K562 (cell line): ENCODE measurements at regions not wholly inside any gene's neighbourhood (a gene's known extent, or its start where the extent isn't known, plus 50 kb on each side); places are given as distances from the start of the nearest gene placed in this dataset.

Experiments
- ATAC-seq: fragments of 200-7000 bp; cut with Tn5 transposase; 3 replicates; pipeline ENCODE4 v1.9.1; 2020; ENCODE audit warnings: moderate library complexity
- BruUV-seq: library from RNA; stranded (reverse); fragments of 400-500 nt; replicated peaks from 2 replicates; lab custom pipeline; 2021; lab: Mats Ljungman, UMichigan
- CTCF ChIA-PET: fragments of 300-600 bp; formaldehyde crosslinking; extraction: SDS; loops from one replicate; lab custom pipeline; 2021; ENCODE audit warnings: low intra/inter-chr PET ratio; lab: Yijun Ruan, JAX
- POLR2A ChIA-PET: fragments of 300-600, 350-650 bp; sonication (Branson Sonifier 250); formaldehyde crosslinking; extraction: SDS; loops from one replicate; lab custom pipeline; 2021; ENCODE audit warnings: antibody characterized with exemption, inconsistent platforms; lab: Yijun Ruan, JAX
- DNase-seq, 4 experiments: peaks; one replicate each; pipeline versions ENCODE4 v3.0.0 to v3.0.0-alpha.2; 2011 to 2018; ENCODE audit warnings: low spot score in 3 of 4, mixed read lengths in 3 of 4; ENCODE audit errors: extremely low read depth in 1 of 4
- FAIRE-seq: peaks from 2 replicates; lab custom pipeline; 2011; peaks lifted over from hg19 to GRCh38; lab: Jason Lieb, UNC
- H2AFZ ChIP-seq: 2 replicates; pipeline ENCODE4 v1.6.0; 2011; ENCODE audit warnings: low read depth, low read length, control low read depth, inconsistent platforms
- H3K27ac ChIP-seq: fragments of 200-600 bp; 3 replicates; pipeline ENCODE4 v1.8.0; 2011; ENCODE audit warnings: low read depth, mild to moderate bottlenecking, control low read depth, inconsistent platforms, low read length, moderate library complexity, mixed read lengths; ENCODE audit errors: extremely low read depth
- H3K27me3 ChIP-seq, 2 experiments: fragments of 300-600 bp in 1 of 2; 2 replicates in 1 of 2; 3 replicates in 1 of 2; pipeline versions ENCODE4 v1.6.0 to v1.8.0; 2011; ENCODE audit warnings: inconsistent platforms in 2 of 2, low read length in 2 of 2, mild to moderate bottlenecking in 1 of 2, mixed read lengths in 1 of 2, moderate library complexity in 1 of 2; ENCODE audit not compliant: control insufficient read depth in 2 of 2, insufficient read depth in 2 of 2
- H3K36me3 ChIP-seq: fragments of 300-600 bp; 3 replicates; pipeline ENCODE4 v1.8.0; 2011; ENCODE audit warnings: mild to moderate bottlenecking, low read length, inconsistent platforms; ENCODE audit not compliant: control insufficient read depth, insufficient read depth
- H3K4me1 ChIP-seq, 2 experiments: fragments of 200-600 bp in 1 of 2; replicated peaks in 1 of 2; 2 replicates in 1 of 2; 3 replicates in 1 of 2; pipeline versions ENCODE4 v1.5.1 to v1.8.0; 2011; ENCODE audit warnings: inconsistent platforms in 2 of 2, low read length in 2 of 2, mild to moderate bottlenecking in 1 of 2, mixed read lengths in 1 of 2, moderate library complexity in 1 of 2; ENCODE audit not compliant: control insufficient read depth in 2 of 2, insufficient read depth in 2 of 2
- H3K4me2 ChIP-seq: 2 replicates; pipeline ENCODE4 v1.6.1; 2011; ENCODE audit warnings: low read length, control low read depth, inconsistent platforms, mixed read lengths; ENCODE audit not compliant: insufficient read depth
- H3K4me3 ChIP-seq: fragments of 200-600 bp; sonication (generic), shearing (Covaris generic); 2 replicates; pipeline ENCODE4 v1.5.1; 2016; ENCODE audit warnings: control low read depth, inconsistent platforms
- H3K79me2 ChIP-seq: fragments of 200-600 bp; 3 replicates; pipeline ENCODE4 v1.8.0; 2011; ENCODE audit warnings: low read length, inconsistent platforms; ENCODE audit not compliant: control insufficient read depth, insufficient read depth
- H3K9ac ChIP-seq, 2 experiments: 2 replicates each; pipeline versions ENCODE4 v1.6.0 to v1.6.1; 2011; ENCODE audit warnings: low read depth in 2 of 2, low read length in 2 of 2, control low read depth in 1 of 2, inconsistent platforms in 1 of 2, mild to moderate bottlenecking in 1 of 2, mixed read lengths in 1 of 2; ENCODE audit not compliant: insufficient read depth in 1 of 2
- H3K9me1 ChIP-seq: one replicate; pipeline ENCODE4 v1.6.0; 2011; ENCODE audit warnings: inconsistent platforms, mild to moderate bottlenecking, low read length, moderate library complexity; ENCODE audit not compliant: control insufficient read depth, insufficient read depth
- H3K9me3 ChIP-seq: replicated peaks from 2 replicates; pipeline ENCODE4 v1.5.1; 2011; ENCODE audit warnings: low read depth, low read length, inconsistent platforms; ENCODE audit not compliant: control insufficient read depth, insufficient read depth
- H4K20me1 ChIP-seq: replicated peaks from 2 replicates; pipeline ENCODE4 v1.6.1; 2011; ENCODE audit warnings: low read length, inconsistent platforms, mixed read lengths; ENCODE audit not compliant: control insufficient read depth, insufficient read depth
- CBFB ChIP-seq: sonication (generic); formaldehyde crosslinking; IDR thresholded peaks from 2 replicates; pipeline ENCODE4 v1.4.0; 2020; ENCODE audit warnings: mild to moderate bottlenecking, missing genetic modification reagents
- CTBP1 ChIP-seq: fragments of 450-650 bp; IDR thresholded peaks from 2 replicates; pipeline ENCODE4 v1.6.1; 2016; ENCODE audit warnings: borderline replicate concordance
- KHSRP ChIP-seq: fragments of 450-650 bp; IDR thresholded peaks from 2 replicates; pipeline ENCODE4 v1.6.1; 2017
- NONO ChIP-seq, 2 experiments: fragments of 200-400 bp in 1 of 2; fragments of 450-650 bp in 1 of 2; formaldehyde crosslinking in 1 of 2; IDR thresholded peaks; 2 replicates each; pipeline ENCODE4 v1.6.1; 2017; ENCODE audit warnings: low read depth in 2 of 2, mild to moderate bottlenecking in 2 of 2, moderate library complexity in 2 of 2, low read length in 1 of 2
- SNIP1 ChIP-seq: fragments of 450-650 bp; IDR thresholded peaks from 2 replicates; pipeline ENCODE4 v1.7.1; 2017; ENCODE audit warnings: low read depth, mild to moderate bottlenecking
- ZNF431 ChIP-seq: sonication (generic); formaldehyde crosslinking; IDR thresholded peaks from 2 replicates; pipeline ENCODE4 v1.8.0; 2022; ENCODE audit warnings: mild to moderate bottlenecking, missing genetic modification reagents
- ZNF583 ChIP-seq: fragments of 250-450 bp; sonication (Bioruptor Pico); IDR thresholded peaks from 2 replicates; pipeline ENCODE4 v1.4.0; 2020
- ZNF785 ChIP-seq: fragments of 250-450 bp; sonication (Bioruptor Pico); IDR thresholded peaks from 2 replicates; pipeline ENCODE4 v1.4.0; 2020; ENCODE audit warnings: mild to moderate bottlenecking
- WGBS: fragments of 100-300 bp; shearing (Covaris generic); methylation state at CpG from one replicate; pipeline ENCODE4 v1.1.6; 2016; ENCODE audit warnings: low coverage, mixed read lengths; ENCODE audit not compliant: insufficient coverage; ENCODE audit errors: missing lambda C conversion rate; 5-methylcytosine and 5-hydroxymethylcytosine counted together
- in situ Hi-C: fragments of 300-500 bp; cut with MboI; formaldehyde crosslinking; loops from 4 replicates; pipeline ENCODE4 v1.15.0; 2018; ENCODE audit warnings: inconsistent platforms, mixed read lengths
- intact Hi-C: fragments of 100-400 bp; cut with micrococcal nuclease; formaldehyde crosslinking; loops from 2 replicates; pipeline ENCODE4 v1.14.2; 2022
- TF ChIP-seq, protein P1 (sequence below): fragments of 450-650 bp; formaldehyde crosslinking; IDR thresholded peaks from 2 replicates; pipeline ENCODE4 v1.4.0; 2022; ENCODE audit warnings: mild to moderate bottlenecking, moderate library complexity
- TF ChIP-seq, protein P2 (sequence below): sonication (generic); formaldehyde crosslinking; IDR thresholded peaks from 2 replicates; pipeline ENCODE4 v1.8.1; 2022; ENCODE audit warnings: missing genetic modification reagents
- TF ChIP-seq, protein P3 (sequence below): fragments of 450-650 bp; IDR thresholded peaks from 2 replicates; pipeline ENCODE4 v1.6.1; 2016; ENCODE audit warnings: antibody characterized with exemption
- TF ChIP-seq, protein P4 (sequence below): IDR thresholded peaks from 2 replicates; pipeline ENCODE4 v1.6.1; 2014; ENCODE audit warnings: antibody characterized with exemption

DNA sequence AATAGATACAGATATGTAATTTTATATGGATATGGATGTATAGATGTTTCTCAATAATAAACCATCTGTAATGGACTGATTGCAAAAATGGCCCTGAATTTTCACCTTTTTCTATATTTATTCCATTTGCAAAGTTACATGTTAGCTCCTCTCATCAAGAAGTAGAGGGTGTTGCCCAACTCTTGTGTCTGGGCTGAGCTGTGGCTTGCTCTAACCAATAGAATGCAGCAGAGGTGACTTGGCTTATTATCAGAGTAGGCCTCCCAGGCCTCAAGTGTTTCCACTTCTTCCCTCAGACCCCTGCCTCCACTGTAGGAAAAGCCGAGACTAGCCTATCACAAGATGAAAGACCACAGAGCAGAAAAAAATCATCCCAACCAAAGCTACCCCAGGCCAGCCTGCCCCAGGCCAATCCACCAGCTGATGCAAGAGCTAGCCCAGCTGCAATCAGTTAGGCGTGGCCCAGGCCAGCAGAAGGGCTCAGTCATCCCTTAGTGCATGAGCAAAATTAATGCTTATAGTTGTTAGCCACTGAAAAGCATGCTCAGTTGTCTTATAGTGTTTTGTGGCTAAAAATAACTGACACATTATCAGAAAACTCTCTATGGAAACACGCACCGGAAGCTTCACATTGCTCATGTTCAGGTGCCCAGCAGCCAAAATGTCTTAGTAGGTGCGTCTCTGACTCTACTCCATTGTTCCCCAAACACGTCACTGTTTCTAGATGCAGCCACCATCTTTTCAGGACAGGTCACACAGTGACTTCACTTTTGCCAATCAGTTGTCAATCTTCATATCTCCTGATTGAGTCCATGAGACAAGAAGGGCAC lies 464.0 kb downstream of the FBXO15 start:
- in situ Hi-C loops (no loop called here), intact Hi-C loops (no loop called here)
- no peak for DNase-seq
- FAIRE-seq = no peak
- no peak for ATAC-seq
- no peaks in the 10 kb centered on the region for H3K27me3 ChIP-seq
- BruUV-seq = no TSS peak
- ChIA-PET CTCF (no interaction called here), POLR2A (no interaction called here)
- TF ChIP-seq, protein P1, sequence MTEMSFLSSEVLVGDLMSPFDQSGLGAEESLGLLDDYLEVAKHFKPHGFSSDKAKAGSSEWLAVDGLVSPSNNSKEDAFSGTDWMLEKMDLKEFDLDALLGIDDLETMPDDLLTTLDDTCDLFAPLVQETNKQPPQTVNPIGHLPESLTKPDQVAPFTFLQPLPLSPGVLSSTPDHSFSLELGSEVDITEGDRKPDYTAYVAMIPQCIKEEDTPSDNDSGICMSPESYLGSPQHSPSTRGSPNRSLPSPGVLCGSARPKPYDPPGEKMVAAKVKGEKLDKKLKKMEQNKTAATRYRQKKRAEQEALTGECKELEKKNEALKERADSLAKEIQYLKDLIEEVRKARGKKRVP (CRISPR knock-in tag) = peak; percentile 79
- no peak for TF ChIP-seq ZNF785 (CRISPR knock-in tag)
- no peak overlapping the region for H3K9ac ChIP-seq
- no peaks in the 10 kb centered on the region for H3K4me1 ChIP-seq
- H3K4me3 ChIP-seq = no peak overlapping the region
- H3K79me2 ChIP-seq = no peaks in the 10 kb centered on the region
- H3K27ac ChIP-seq = no peak overlapping the region
- 3% methylated on average over 5 of the region's 6 CpGs for WGBS
- H3K36me3 ChIP-seq = no peaks in the 10 kb centered on the region
- no peaks in the 10 kb centered on the region for H4K20me1 ChIP-seq
- no peaks in the 10 kb centered on the region for H3K9me3 ChIP-seq
- H3K4me2 ChIP-seq = no peak overlapping the region
- H2AFZ ChIP-seq = no peak overlapping the region
- no peaks in the 10 kb centered on the region for H3K9me1 ChIP-seq

DNA sequence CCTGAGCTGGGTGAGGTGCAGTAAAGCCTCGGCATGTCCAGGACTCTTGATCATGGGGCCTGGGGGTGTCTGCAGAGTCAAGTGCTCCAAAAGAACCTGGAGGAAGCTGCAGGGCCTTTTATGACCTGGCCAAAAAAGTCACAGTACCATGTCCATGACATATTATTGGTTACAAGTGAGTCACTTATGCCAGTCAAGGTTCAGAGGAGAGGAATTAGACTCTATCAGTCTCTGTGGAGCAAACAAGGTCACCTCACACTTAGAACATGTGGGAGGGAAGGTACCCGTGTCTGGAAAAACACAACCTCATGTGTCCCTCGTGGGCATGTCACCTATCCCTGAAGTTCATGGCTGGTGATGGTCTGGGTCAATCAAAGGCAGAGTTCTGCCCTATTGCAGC lies 465.7 kb downstream of the FBXO15 start:
- Histone ChIP-seq H3K9me3 (no peaks in the 10 kb centered on the region), H3K4me2 (no peak overlapping the region), H3K27ac (no peak overlapping the region), H3K27me3 (no peaks in the 10 kb centered on the region), H2AFZ (no peak overlapping the region), H4K20me1 (no peaks in the 10 kb centered on the region), H3K9me1 (no peaks in the 10 kb centered on the region), H3K79me2 (no peaks in the 10 kb centered on the region), H3K4me3 (no peak overlapping the region), H3K9ac (no peak overlapping the region), H3K36me3 (no peaks in the 10 kb centered on the region), H3K4me1 (no peaks in the 10 kb centered on the region)
- ChIA-PET POLR2A (no interaction called here), CTCF (no interaction called here)
- ATAC-seq (no peak), DNase-seq (no peak), FAIRE-seq (no peak)
- in situ Hi-C loops (no loop called here), intact Hi-C loops (no loop called here)
- no TSS peak for BruUV-seq
- 0% methylated on average over 3 of the region's 3 CpGs for WGBS
- TF ChIP-seq, protein P2, sequence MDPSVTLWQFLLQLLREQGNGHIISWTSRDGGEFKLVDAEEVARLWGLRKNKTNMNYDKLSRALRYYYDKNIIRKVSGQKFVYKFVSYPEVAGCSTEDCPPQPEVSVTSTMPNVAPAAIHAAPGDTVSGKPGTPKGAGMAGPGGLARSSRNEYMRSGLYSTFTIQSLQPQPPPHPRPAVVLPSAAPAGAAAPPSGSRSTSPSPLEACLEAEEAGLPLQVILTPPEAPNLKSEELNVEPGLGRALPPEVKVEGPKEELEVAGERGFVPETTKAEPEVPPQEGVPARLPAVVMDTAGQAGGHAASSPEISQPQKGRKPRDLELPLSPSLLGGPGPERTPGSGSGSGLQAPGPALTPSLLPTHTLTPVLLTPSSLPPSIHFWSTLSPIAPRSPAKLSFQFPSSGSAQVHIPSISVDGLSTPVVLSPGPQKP (CRISPR knock-in tag) = no peak
- TF ChIP-seq CBFB (CRISPR knock-in tag) = no peak
- no peak for TF ChIP-seq ZNF431 (CRISPR knock-in tag)
- TF ChIP-seq, protein P3, sequence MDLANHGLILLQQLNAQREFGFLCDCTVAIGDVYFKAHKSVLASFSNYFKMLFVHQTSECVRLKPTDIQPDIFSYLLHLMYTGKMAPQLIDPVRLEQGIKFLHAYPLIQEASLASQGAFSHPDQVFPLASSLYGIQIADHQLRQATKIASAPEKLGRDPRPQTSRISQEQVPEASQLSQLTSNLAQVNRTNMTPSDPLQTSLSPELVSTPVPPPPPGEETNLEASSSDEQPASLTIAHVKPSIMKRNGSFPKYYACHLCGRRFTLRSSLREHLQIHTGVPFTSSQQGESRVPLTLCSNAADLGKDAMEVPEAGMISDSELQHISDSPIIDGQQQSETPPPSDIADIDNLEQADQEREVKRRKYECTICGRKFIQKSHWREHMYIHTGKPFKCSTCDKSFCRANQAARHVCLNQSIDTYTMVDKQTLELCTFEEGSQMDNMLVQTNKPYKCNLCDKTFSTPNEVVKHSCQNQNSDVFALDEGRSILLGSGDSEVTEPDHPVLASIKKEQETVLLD = no peak
- no peak for TF ChIP-seq CTBP1
- TF ChIP-seq, protein P4, sequence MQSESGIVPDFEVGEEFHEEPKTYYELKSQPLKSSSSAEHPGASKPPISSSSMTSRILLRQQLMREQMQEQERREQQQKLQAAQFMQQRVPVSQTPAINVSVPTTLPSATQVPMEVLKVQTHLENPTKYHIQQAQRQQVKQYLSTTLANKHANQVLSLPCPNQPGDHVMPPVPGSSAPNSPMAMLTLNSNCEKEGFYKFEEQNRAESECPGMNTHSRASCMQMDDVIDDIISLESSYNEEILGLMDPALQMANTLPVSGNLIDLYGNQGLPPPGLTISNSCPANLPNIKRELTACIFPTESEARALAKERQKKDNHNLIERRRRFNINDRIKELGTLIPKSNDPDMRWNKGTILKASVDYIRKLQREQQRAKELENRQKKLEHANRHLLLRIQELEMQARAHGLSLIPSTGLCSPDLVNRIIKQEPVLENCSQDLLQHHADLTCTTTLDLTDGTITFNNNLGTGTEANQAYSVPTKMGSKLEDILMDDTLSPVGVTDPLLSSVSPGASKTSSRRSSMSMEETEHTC = no peak
- no peak for TF ChIP-seq SNIP1
- TF ChIP-seq NONO (IDR thresholded peaks at IDR 0.05; ENCODE audit: low read depth in 2 of 2, low read length in 1 of 2) = no peak
- TF ChIP-seq ZNF583 (CRISPR knock-in tag) = no peak
- no peak for TF ChIP-seq KHSRP
